GM23338 (cell line): ENCODE measurements at regions not wholly inside any gene's neighbourhood (a gene's known extent, or its start where the extent isn't known, plus 50 kb on each side); places are given as distances from the start of the nearest gene placed in this dataset.

Experiments
- ATAC-seq: fragments of 200-7000 bp; cut with Tn5 transposase; 3 replicates; pipeline ENCODE4 v1.9.1; 2020
- DNase-seq: peaks from one replicate; pipeline ENCODE4 v3.0.0-alpha.2; 2015; ENCODE audit warnings: low spot score
- H2AFZ ChIP-seq: fragments of 200-600 bp; sonication (generic); 2 replicates; pipeline ENCODE4 v1.8.0; 2016; ENCODE audit warnings: antibody characterized with exemption, mild to moderate bottlenecking, moderate library complexity
- H3F3A ChIP-seq: fragments of 200-600 bp; sonication (generic); replicated peaks from 2 replicates; pipeline ENCODE4 v1.8.0; 2017; ENCODE audit warnings: antibody characterized with exemption, mixed run types, low read depth
- H3K27ac ChIP-seq: fragments of 200-600 bp; sonication (generic); 2 replicates; pipeline ENCODE4 v1.6.1; 2016; ENCODE audit warnings: low read depth
- H3K27me3 ChIP-seq: fragments of 200-600 bp; sonication (generic); 2 replicates; pipeline ENCODE4 v1.8.0; 2016; ENCODE audit warnings: mild to moderate bottlenecking, mixed run types, moderate library complexity; ENCODE audit not compliant: insufficient read depth
- H3K36me3 ChIP-seq: fragments of 200-600 bp; sonication (generic); 2 replicates; pipeline ENCODE4 v1.8.0; 2016; ENCODE audit warnings: mild to moderate bottlenecking; ENCODE audit not compliant: insufficient read depth
- H3K4me1 ChIP-seq: fragments of 200-600 bp; sonication (generic); 2 replicates; pipeline ENCODE4 v1.8.0; 2016; ENCODE audit warnings: mild to moderate bottlenecking, moderate library complexity; ENCODE audit not compliant: insufficient read depth
- H3K4me2 ChIP-seq: fragments of 200-600 bp; sonication (generic); 2 replicates; pipeline ENCODE4 v1.7.1; 2017; ENCODE audit warnings: mixed run types
- H3K4me3 ChIP-seq: fragments of 200-600 bp; sonication (generic); 2 replicates; pipeline ENCODE4 v1.6.1; 2016; ENCODE audit warnings: mixed run types
- H3K79me2 ChIP-seq: fragments of 200-600 bp; sonication (generic); replicated peaks from 2 replicates; pipeline ENCODE4 v1.8.0; 2017; ENCODE audit warnings: mild to moderate bottlenecking; ENCODE audit not compliant: insufficient read depth
- H3K9me2 ChIP-seq: fragments of 200-600 bp; sonication (generic); 2 replicates; pipeline ENCODE4 v1.8.0; 2017; ENCODE audit not compliant: insufficient read depth
- H4K20me1 ChIP-seq: fragments of 200-600 bp; sonication (generic); replicated peaks from 2 replicates; pipeline ENCODE4 v1.8.0; 2017; ENCODE audit warnings: mild to moderate bottlenecking; ENCODE audit not compliant: insufficient read depth
- H3K27ac Mint-ChIP-seq: 2 replicates; pipeline ENCODE4 v1.8.0; 2020; ENCODE audit warnings: inconsistent platforms, mild to moderate bottlenecking, moderate library complexity, mixed read lengths
- H3K27me3 Mint-ChIP-seq: 3 replicates; pipeline ENCODE4 v1.8.0; 2022; ENCODE audit warnings: low read depth, mild to moderate bottlenecking, moderate library complexity, mixed read lengths, inconsistent platforms; ENCODE audit not compliant: insufficient read depth, poor library complexity
- H3K36me3 Mint-ChIP-seq: 3 replicates; pipeline ENCODE4 v1.8.0; 2021; ENCODE audit warnings: low read depth, mild to moderate bottlenecking, inconsistent platforms, moderate library complexity, mixed read lengths
- H3K4me1 Mint-ChIP-seq: 3 replicates; pipeline ENCODE4 v1.8.0; 2020; ENCODE audit warnings: mild to moderate bottlenecking, inconsistent platforms, mixed read lengths
- H3K4me3 Mint-ChIP-seq: 3 replicates; pipeline ENCODE4 v1.8.0; 2021; ENCODE audit warnings: moderate library complexity, mild to moderate bottlenecking, inconsistent platforms, mixed read lengths
- H3K9me3 Mint-ChIP-seq: 3 replicates; pipeline ENCODE4 v1.8.0; 2020; ENCODE audit warnings: moderate library complexity, mild to moderate bottlenecking, inconsistent platforms, mixed read lengths
- CREB1 ChIP-seq: fragments of 250-450 bp; sonication (Bioruptor Pico); IDR thresholded peaks from 2 replicates; pipeline ENCODE4 v1.5.0; 2020; ENCODE audit warnings: low read depth, mild to moderate bottlenecking, moderate library complexity
- ETS1 ChIP-seq: IDR thresholded peaks from 2 replicates; pipeline ENCODE4 v1.6.1; 2016; ENCODE audit warnings: antibody characterized with exemption
- EZH2 ChIP-seq: fragments of 200-600 bp; sonication (generic); IDR thresholded peaks from one replicate; pipeline ENCODE4 v1.8.0; 2017; ENCODE audit warnings: antibody characterized with exemption, mild to moderate bottlenecking, low read depth; ENCODE audit not compliant: unreplicated experiment
- EZH2phosphoT487 ChIP-seq: fragments of 200-600 bp; sonication (generic); IDR thresholded peaks from one replicate; pipeline ENCODE4 v1.8.1; 2018; ENCODE audit warnings: antibody characterized with exemption; ENCODE audit not compliant: unreplicated experiment
- JUNB ChIP-seq: IDR thresholded peaks from one replicate; pipeline ENCODE4 v1.6.1; 2016; ENCODE audit warnings: antibody characterized with exemption; ENCODE audit not compliant: unreplicated experiment
- NANOG ChIP-seq: IDR thresholded peaks from 2 replicates; pipeline ENCODE4 v1.6.1; 2016; ENCODE audit warnings: antibody characterized with exemption, borderline replicate concordance
- POLR2AphosphoS5 ChIP-seq: IDR thresholded peaks from 2 replicates; pipeline ENCODE4 v1.6.1; 2016; ENCODE audit warnings: antibody characterized with exemption, low read depth
- STAT1 ChIP-seq: IDR thresholded peaks from one replicate; pipeline ENCODE4 v1.6.1; 2016; ENCODE audit warnings: antibody characterized with exemption; ENCODE audit not compliant: unreplicated experiment
- ZNF114 ChIP-seq: fragments of 250-450 bp; sonication (Bioruptor Pico); IDR thresholded peaks from 2 replicates; pipeline ENCODE4 v1.5.0; 2020; ENCODE audit warnings: mild to moderate bottlenecking, moderate library complexity
- ZNF331 ChIP-seq: fragments of 250-450 bp; sonication (Bioruptor Pico); IDR thresholded peaks from 2 replicates; pipeline ENCODE4 v1.5.0; 2020; ENCODE audit warnings: low read depth, mild to moderate bottlenecking, moderate library complexity
- ZNF462 ChIP-seq: fragments of 250-450 bp; sonication (Bioruptor Pico); IDR thresholded peaks from 2 replicates; pipeline ENCODE4 v1.5.0; 2020; ENCODE audit warnings: mild to moderate bottlenecking, moderate library complexity
- TF ChIP-seq, protein P1 (sequence below), 2 experiments: fragments of 200-600 bp in 1 of 2; sonication (generic) in 1 of 2; conservative IDR thresholded peaks; 2 replicates each; pipeline versions ENCODE4 v1.5.1 to v1.6.1; 2016 to 2017; ENCODE audit warnings: antibody characterized with exemption in 2 of 2, low read depth in 2 of 2, mild to moderate bottlenecking in 2 of 2, moderate library complexity in 1 of 2
- TF ChIP-seq, protein P2 (sequence below): IDR thresholded peaks from one replicate; pipeline ENCODE4 v1.6.1; 2018; ENCODE audit warnings: antibody characterized with exemption; ENCODE audit not compliant: unreplicated experiment

DNA sequence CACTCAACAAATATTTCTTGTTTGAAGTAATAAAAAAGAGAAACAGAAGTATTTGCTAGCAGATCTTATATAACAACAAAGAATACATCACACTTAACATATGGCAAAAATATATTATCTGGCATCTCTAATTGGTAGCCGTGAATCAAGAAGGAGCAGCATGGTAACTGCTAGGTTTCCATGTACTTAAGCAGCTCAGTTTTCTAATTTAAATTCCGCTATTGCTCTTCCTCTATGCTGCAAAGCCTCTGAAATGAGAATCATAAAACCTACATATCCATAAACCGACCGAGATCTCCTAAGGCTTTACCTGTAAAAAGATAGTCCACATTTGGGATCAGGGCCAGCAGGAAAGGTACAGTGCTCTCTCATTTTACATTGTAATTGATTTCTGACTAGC, 76.6 kb upstream of the PTPRZ1 start:
- Mint-ChIP-seq H3K4me1 (peaks cover 49% of the 10 kb centered on the region), H3K27me3 (peaks cover 7% of the 10 kb centered on the region), H3K27ac (peak overlapping the region; percentile 97), H3K9me3 (peaks cover 4% of the 10 kb centered on the region; the same call in 2 of the 3 replicates), H3K4me3 (no peak overlapping the region), H3K36me3 (peaks cover 7% of the 10 kb centered on the region; the same call in 2 of the 3 replicates)
- Histone ChIP-seq H3K9me2 (0 out of 2 replicates have a peak, but pooled peaks cover 5% of the 10 kb centered on the region), H3K36me3 (no peaks in the 10 kb centered on the region; the same call in 1 of the 2 replicates), H3K27me3 (no peaks in the 10 kb centered on the region), H3F3A (no peaks in the 10 kb centered on the region), H3K4me2 (no peak overlapping the region), H4K20me1 (no peaks in the 10 kb centered on the region), H2AFZ (no peak overlapping the region), H3K4me1 (peaks cover 43% of the 10 kb centered on the region), H3K27ac (peak overlapping the region; percentile 94; the same call in 1 of the 2 replicates), H3K4me3 (no peak overlapping the region), H3K79me2 (no peaks in the 10 kb centered on the region)
- TF ChIP-seq STAT1, result no peak
- TF ChIP-seq ETS1, result no peak
- no peak for TF ChIP-seq EZH2phosphoT487
- no peak for TF ChIP-seq ZNF331 (CRISPR knock-in tag)
- TF ChIP-seq POLR2AphosphoS5, result no peak
- no peak for TF ChIP-seq JUNB
- TF ChIP-seq CREB1 (CRISPR knock-in tag), result no peak
- TF ChIP-seq, protein P1, sequence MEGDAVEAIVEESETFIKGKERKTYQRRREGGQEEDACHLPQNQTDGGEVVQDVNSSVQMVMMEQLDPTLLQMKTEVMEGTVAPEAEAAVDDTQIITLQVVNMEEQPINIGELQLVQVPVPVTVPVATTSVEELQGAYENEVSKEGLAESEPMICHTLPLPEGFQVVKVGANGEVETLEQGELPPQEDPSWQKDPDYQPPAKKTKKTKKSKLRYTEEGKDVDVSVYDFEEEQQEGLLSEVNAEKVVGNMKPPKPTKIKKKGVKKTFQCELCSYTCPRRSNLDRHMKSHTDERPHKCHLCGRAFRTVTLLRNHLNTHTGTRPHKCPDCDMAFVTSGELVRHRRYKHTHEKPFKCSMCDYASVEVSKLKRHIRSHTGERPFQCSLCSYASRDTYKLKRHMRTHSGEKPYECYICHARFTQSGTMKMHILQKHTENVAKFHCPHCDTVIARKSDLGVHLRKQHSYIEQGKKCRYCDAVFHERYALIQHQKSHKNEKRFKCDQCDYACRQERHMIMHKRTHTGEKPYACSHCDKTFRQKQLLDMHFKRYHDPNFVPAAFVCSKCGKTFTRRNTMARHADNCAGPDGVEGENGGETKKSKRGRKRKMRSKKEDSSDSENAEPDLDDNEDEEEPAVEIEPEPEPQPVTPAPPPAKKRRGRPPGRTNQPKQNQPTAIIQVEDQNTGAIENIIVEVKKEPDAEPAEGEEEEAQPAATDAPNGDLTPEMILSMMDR (conservative IDR thresholded peaks at IDR 0.05; ENCODE audit: low read depth in 2 of 2), result no peak
- TF ChIP-seq, protein P2, sequence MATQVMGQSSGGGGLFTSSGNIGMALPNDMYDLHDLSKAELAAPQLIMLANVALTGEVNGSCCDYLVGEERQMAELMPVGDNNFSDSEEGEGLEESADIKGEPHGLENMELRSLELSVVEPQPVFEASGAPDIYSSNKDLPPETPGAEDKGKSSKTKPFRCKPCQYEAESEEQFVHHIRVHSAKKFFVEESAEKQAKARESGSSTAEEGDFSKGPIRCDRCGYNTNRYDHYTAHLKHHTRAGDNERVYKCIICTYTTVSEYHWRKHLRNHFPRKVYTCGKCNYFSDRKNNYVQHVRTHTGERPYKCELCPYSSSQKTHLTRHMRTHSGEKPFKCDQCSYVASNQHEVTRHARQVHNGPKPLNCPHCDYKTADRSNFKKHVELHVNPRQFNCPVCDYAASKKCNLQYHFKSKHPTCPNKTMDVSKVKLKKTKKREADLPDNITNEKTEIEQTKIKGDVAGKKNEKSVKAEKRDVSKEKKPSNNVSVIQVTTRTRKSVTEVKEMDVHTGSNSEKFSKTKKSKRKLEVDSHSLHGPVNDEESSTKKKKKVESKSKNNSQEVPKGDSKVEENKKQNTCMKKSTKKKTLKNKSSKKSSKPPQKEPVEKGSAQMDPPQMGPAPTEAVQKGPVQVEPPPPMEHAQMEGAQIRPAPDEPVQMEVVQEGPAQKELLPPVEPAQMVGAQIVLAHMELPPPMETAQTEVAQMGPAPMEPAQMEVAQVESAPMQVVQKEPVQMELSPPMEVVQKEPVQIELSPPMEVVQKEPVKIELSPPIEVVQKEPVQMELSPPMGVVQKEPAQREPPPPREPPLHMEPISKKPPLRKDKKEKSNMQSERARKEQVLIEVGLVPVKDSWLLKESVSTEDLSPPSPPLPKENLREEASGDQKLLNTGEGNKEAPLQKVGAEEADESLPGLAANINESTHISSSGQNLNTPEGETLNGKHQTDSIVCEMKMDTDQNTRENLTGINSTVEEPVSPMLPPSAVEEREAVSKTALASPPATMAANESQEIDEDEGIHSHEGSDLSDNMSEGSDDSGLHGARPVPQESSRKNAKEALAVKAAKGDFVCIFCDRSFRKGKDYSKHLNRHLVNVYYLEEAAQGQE, result no peak
- TF ChIP-seq ZNF462 (CRISPR knock-in tag), result no peak
- no peak for TF ChIP-seq NANOG
- no peak for TF ChIP-seq EZH2
- no peak for TF ChIP-seq ZNF114
- no peak for ATAC-seq
- DNase-seq, result no peak
